GM12872 (cell line): ENCODE measurements at regions not wholly inside any gene's neighbourhood (a gene's known extent, or its start where the extent isn't known, plus 50 kb on each side); places are given as distances from the start of the nearest gene placed in this dataset.

ENCODE experiments used
- TF ChIP-seq, protein P1 (sequence below): IDR thresholded peaks from 3 replicates; pipeline ENCODE4 v1.5.1; 2011; ENCODE audit warnings: low read depth, mild to moderate bottlenecking, low read length, moderate library complexity; ENCODE audit not compliant: insufficient read depth

DNA sequence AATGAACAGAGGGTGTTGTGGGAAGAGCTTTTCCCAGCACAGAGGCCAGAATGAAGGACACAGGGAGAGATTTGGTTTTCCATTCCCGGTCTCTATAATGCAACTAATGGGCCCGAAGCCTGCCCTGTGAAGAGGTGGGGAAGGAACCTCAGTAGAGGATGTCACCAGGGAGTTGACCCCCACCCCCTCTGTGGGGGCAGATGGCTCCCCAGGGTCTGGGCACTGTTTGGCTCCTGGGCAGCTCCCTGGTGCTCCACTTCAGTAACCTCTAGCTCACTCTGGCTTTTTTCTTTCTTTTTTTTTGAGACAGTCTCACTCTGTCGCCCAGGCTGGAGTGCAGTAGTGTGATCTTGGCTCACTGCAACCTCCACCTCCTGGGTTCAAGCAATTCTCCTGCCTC is 109.1 kb upstream of the DLG1 start:
- TF ChIP-seq, protein P1, sequence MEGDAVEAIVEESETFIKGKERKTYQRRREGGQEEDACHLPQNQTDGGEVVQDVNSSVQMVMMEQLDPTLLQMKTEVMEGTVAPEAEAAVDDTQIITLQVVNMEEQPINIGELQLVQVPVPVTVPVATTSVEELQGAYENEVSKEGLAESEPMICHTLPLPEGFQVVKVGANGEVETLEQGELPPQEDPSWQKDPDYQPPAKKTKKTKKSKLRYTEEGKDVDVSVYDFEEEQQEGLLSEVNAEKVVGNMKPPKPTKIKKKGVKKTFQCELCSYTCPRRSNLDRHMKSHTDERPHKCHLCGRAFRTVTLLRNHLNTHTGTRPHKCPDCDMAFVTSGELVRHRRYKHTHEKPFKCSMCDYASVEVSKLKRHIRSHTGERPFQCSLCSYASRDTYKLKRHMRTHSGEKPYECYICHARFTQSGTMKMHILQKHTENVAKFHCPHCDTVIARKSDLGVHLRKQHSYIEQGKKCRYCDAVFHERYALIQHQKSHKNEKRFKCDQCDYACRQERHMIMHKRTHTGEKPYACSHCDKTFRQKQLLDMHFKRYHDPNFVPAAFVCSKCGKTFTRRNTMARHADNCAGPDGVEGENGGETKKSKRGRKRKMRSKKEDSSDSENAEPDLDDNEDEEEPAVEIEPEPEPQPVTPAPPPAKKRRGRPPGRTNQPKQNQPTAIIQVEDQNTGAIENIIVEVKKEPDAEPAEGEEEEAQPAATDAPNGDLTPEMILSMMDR = no peak

DNA sequence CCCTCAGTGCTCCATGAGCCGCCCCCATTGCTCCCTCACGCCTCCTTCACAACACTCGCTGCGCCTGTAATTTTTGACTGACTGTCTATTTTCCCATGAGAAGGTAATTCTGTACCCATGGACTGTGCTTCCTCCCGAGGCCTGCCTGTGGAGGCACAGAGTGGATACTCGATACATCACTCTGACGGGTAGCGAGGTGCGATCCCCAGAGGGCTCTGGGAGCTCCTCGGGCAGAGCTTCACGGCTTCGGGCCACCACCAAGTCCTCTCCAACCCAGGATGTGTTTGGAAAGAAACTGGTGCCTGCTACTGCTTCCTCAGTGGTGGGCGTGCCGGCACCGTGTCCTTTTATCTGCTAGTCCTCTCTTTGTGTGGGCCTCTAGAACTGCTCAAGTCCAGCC is 108.6 kb upstream of the DLG1 start:
- TF ChIP-seq, protein P1 = no peak

DNA sequence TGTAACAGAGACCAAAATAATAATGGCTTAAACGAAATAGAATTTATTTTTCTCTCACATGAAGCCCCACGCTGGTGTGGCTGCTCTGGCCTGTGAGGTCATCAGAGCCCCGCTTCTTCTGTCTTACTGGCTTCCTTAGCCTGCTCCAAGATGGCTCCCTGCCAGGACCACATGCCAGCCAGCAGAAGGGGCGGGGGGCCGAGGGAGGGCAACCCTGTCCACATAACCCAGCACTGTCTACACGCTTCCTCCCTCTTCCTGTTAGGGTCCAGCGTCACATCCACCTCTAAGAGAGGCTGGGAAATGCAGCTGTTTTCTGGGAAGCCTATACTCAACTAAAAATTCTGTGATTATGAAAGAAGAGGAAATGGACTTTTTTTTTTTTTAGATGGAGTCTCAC is 107.9 kb upstream of the DLG1 start:
- TF ChIP-seq, protein P1 = no peak

DNA sequence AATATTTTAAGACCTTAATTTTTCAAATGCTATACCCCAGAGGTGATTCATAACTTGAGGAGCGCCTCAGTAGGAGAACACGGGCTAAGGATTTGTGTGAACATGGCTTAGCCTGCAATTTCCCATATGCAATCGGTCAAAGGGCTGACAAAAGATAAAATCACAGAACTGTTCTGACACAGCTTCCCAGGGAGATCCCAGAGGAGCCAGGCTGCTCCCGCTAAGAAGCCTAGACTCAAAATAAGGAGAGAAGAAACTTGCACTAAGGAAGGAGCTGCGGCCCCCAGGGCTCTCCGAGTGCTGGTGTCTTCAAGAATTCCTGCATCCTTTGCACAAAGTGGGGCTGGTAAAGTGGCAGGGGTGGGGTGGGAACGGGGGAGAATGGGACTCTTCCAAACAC is 106.3 kb upstream of the DLG1 start:
- TF ChIP-seq, protein P1 = no peak

DNA sequence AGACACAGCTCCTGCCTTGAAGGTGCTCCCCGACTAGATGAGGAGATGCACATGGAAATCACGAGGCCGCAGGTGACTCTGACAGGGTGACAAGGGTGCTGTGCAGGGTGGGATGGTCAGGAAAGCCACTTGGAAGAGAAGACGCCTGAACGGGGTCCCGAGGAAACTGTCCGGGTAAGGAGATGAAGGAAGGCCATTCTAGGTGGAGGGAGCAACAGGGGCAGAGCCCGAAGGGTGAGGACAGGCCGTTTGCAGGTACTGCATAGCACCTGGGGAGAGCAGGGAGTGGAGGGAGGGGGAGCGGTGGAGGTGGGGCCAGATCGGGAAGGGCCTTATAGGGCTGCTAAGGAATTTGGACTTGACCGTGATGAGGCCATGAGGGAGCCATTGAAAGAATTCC is 105.6 kb upstream of the DLG1 start:
- TF ChIP-seq, protein P1 = no peak

DNA sequence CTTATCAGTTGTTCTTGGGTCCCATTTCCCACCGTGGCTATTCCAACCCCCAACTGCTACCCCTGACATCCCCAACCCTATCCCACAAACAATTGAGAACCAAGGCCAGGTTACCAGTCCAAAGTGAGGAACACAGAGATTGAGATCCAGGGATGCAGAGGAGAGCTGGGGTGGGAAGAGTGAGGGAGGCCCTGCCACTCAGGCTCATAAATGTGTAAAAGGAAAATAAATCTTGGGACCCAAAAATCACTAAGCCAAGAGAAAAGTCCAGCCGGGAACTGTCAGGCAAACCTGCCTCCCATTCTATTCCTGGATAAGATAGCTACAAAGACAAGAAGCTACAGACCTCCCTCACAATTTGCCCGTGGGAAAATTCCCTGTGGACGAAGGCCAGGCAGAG is 101.1 kb upstream of the DLG1 start:
- TF ChIP-seq, protein P1 = no peak

DNA sequence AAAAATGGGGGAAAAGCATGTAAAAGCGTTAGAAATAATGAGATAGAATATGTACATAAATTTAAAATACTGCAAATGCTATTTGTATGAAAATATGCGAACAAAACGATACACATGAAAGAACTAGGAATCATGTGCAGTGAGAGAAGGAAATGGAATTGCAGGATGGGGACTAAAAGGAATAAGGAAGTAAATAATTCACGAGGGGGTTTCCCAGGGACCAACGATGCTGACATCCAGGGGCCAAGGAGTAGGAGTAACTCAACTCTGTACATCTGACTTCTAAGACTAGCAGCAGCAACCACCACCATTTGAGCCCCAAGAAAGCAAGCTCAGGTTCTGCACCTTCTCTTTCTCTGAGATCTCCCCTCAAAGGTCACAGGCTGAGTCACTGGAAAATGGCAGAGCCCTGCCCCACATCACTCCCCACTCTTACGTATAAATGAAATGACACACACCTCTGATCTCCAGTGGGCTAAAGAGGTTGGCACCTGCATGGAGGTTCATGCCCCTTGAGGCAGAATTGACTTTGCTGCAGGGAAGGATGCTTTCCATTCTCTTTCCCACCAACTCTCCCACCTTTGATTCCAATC is 100.0 kb upstream of the DLG1 start:
- TF ChIP-seq, protein P1 = no peak
